Caco-2 (cell line): ENCODE measurements at regions not wholly inside any gene's neighbourhood (a gene's known extent, or its start where the extent isn't known, plus 50 kb on each side); places are given as distances from the start of the nearest gene placed in this dataset.

ENCODE experiments used
- BruUV-seq: library from RNA; stranded (reverse); fragments of 400-500 nt; replicated peaks from 2 replicates; lab custom pipeline; 2021; lab: Mats Ljungman, UMichigan
- CTCF ChIA-PET: fragments of 300-600 bp; sonication (Branson Sonifier 250); formaldehyde crosslinking; loops from one replicate; lab custom pipeline; 2022; ENCODE audit warnings: antibody characterized with exemption; lab: Charles Lee
- POLR2A ChIA-PET: fragments of 300-600 bp; sonication (Branson Sonifier 250); formaldehyde crosslinking; loops from one replicate; lab custom pipeline; 2022; ENCODE audit warnings: antibody characterized with exemption; lab: Charles Lee
- DNase-seq, 2 experiments: peaks; one replicate each; pipeline versions ENCODE4 v3.0.0 to v3.0.0-alpha.2; 2020 to 2022
- H3K27me3 ChIP-seq: replicated peaks from 2 replicates; pipeline ENCODE4 v1.6.0; 2011; ENCODE audit warnings: low read length; ENCODE audit not compliant: control insufficient read depth, insufficient read depth
- H3K36me3 ChIP-seq: 2 replicates; pipeline ENCODE4 v1.5.1; 2011; ENCODE audit warnings: low read length; ENCODE audit not compliant: control insufficient read depth, insufficient read depth
- H3K4me1 ChIP-seq: fragments of 250-450 bp; sonication (Bioruptor Pico); 2 replicates; pipeline ENCODE4 v1.5.1; 2020; ENCODE audit warnings: mild to moderate bottlenecking
- H3K4me3 ChIP-seq: 2 replicates; pipeline ENCODE4 v1.5.1; 2011; ENCODE audit warnings: low read depth, mild to moderate bottlenecking, control low read depth, low read length
- H3K9me3 ChIP-seq: fragments of 250-450 bp; sonication (Bioruptor Pico); 2 replicates; pipeline ENCODE4 v1.5.1; 2020; ENCODE audit warnings: mild to moderate bottlenecking, moderate library complexity
- H3K27ac Mint-ChIP-seq: one replicate; pipeline ENCODE4 v1.8.0; 2022; ENCODE audit warnings: mixed read lengths; ENCODE audit not compliant: unreplicated experiment
- H3K27me3 Mint-ChIP-seq: one replicate; pipeline ENCODE4 v1.8.0; 2022; ENCODE audit warnings: mixed read lengths; ENCODE audit not compliant: insufficient read depth, unreplicated experiment
- H3K36me3 Mint-ChIP-seq: one replicate; pipeline ENCODE4 v1.8.0; 2022; ENCODE audit warnings: mild to moderate bottlenecking, mixed read lengths; ENCODE audit not compliant: insufficient read depth, unreplicated experiment
- H3K4me1 Mint-ChIP-seq: one replicate; pipeline ENCODE4 v1.8.0; 2022; ENCODE audit warnings: low read depth, mixed read lengths; ENCODE audit not compliant: unreplicated experiment
- H3K4me3 Mint-ChIP-seq: one replicate; pipeline ENCODE4 v1.8.0; 2022; ENCODE audit warnings: mild to moderate bottlenecking, moderate library complexity, mixed read lengths; ENCODE audit not compliant: unreplicated experiment
- H3K9me3 Mint-ChIP-seq: one replicate; pipeline ENCODE4 v1.8.0; 2022; ENCODE audit warnings: mixed read lengths; ENCODE audit not compliant: unreplicated experiment
- intact Hi-C: fragments of 100-400 bp; cut with micrococcal nuclease; formaldehyde crosslinking; loops from one replicate; pipeline ENCODE4 v1.10.0; 2022; ENCODE audit not compliant: unreplicated experiment
- TF ChIP-seq, protein P1 (sequence below), 2 experiments: fragments of 200-600 bp in 1 of 2; IDR thresholded peaks; 1 replicate in 1 of 2; 2 replicates in 1 of 2; pipeline versions ENCODE4 v1.5.1 to v1.8.0; 2011 to 2022; ENCODE audit warnings: antibody characterized with exemption in 1 of 2, control low read depth in 1 of 2, inconsistent platforms in 1 of 2, low read depth in 1 of 2, low read length in 1 of 2, mild to moderate bottlenecking in 1 of 2, moderate library complexity in 1 of 2; ENCODE audit not compliant: insufficient read depth in 1 of 2, severe bottlenecking in 1 of 2, unreplicated experiment in 1 of 2

DNA sequence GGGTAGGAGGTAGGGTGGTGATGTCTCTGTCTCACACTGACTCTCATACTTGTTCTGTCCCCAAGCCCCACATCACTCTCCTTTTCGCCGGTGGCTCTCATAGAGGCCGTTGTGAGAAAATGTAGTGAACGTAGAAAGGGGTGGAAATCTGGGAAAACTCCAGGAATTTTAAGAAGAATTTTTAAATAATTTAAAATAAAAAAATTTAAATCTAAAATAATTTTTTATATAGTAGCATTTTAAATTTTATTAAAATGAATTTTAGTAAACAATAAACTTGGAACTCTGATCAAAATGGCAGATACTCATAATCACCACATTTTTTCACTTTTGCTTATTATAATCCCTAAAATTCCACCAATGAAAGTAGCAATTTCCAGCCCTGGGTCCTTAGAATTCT, 473.6 kb upstream of the ZFHX3 start:
- TF ChIP-seq, protein P1, sequence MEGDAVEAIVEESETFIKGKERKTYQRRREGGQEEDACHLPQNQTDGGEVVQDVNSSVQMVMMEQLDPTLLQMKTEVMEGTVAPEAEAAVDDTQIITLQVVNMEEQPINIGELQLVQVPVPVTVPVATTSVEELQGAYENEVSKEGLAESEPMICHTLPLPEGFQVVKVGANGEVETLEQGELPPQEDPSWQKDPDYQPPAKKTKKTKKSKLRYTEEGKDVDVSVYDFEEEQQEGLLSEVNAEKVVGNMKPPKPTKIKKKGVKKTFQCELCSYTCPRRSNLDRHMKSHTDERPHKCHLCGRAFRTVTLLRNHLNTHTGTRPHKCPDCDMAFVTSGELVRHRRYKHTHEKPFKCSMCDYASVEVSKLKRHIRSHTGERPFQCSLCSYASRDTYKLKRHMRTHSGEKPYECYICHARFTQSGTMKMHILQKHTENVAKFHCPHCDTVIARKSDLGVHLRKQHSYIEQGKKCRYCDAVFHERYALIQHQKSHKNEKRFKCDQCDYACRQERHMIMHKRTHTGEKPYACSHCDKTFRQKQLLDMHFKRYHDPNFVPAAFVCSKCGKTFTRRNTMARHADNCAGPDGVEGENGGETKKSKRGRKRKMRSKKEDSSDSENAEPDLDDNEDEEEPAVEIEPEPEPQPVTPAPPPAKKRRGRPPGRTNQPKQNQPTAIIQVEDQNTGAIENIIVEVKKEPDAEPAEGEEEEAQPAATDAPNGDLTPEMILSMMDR (IDR thresholded peaks at IDR 0.05; ENCODE audit: insufficient read depth in 1 of 2, low read depth in 1 of 2, low read length in 1 of 2, severe bottlenecking in 1 of 2, unreplicated experiment in 1 of 2) = no peak
- ChIA-PET CTCF (no interaction called here), POLR2A (no interaction called here)
- no peak overlapping the region for H3K4me3 ChIP-seq
- Mint-ChIP-seq H3K4me3 (no peak overlapping the region), H3K27me3 (peaks cover 25% of the 10 kb centered on the region), H3K4me1 (no peaks in the 10 kb centered on the region), H3K36me3 (no peaks in the 10 kb centered on the region), H3K27ac (no peak overlapping the region), H3K9me3 (no peaks in the 10 kb centered on the region)
- H3K27me3 ChIP-seq = no peaks in the 10 kb centered on the region
- no peaks in the 10 kb centered on the region for H3K36me3 ChIP-seq
- no TSS peak for BruUV-seq
- no peak for DNase-seq
- no peaks in the 10 kb centered on the region for H3K9me3 ChIP-seq
- H3K4me1 ChIP-seq = no peaks in the 10 kb centered on the region
- intact Hi-C loops = no loop called here

DNA sequence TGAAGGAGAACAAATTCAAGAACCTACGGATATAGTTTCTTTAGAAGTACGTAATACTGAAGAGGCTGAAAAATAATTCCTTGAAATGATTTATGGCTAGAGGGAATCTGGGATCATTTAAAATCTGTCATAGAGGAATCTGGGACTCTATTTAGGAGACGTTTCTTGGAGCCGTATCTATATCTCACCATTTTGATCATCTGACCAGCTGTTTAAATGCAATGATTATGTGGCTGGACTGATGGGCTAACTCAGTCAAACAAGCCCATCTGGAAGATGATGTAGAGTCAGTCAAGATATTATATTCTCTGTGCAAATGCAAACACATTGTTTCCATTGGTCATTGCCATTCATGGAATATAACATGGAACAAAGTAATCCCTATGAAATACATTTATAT, 467.7 kb upstream of the ZFHX3 start:
- H3K36me3 Mint-ChIP-seq = no peaks in the 10 kb centered on the region
- Histone ChIP-seq H3K27me3 (no peaks in the 10 kb centered on the region), H3K36me3 (no peaks in the 10 kb centered on the region), H3K4me1 (no peaks in the 10 kb centered on the region), H3K9me3 (no peaks in the 10 kb centered on the region), H3K4me3 (no peak overlapping the region)
- H3K27ac Mint-ChIP-seq = no peak overlapping the region
- BruUV-seq = no TSS peak
- H3K4me3 Mint-ChIP-seq = no peak overlapping the region
- H3K4me1 Mint-ChIP-seq = no peaks in the 10 kb centered on the region
- DNase-seq = no peak
- H3K9me3 Mint-ChIP-seq = no peaks in the 10 kb centered on the region
- intact Hi-C loops = no loop called here
- ChIA-PET POLR2A (no interaction called here), CTCF (no interaction called here)
- TF ChIP-seq, protein P1 (IDR thresholded peaks at IDR 0.05; ENCODE audit: insufficient read depth in 1 of 2, low read depth in 1 of 2, low read length in 1 of 2, severe bottlenecking in 1 of 2, unreplicated experiment in 1 of 2) = no peak
- peaks cover 21% of the 10 kb centered on the region for H3K27me3 Mint-ChIP-seq

DNA sequence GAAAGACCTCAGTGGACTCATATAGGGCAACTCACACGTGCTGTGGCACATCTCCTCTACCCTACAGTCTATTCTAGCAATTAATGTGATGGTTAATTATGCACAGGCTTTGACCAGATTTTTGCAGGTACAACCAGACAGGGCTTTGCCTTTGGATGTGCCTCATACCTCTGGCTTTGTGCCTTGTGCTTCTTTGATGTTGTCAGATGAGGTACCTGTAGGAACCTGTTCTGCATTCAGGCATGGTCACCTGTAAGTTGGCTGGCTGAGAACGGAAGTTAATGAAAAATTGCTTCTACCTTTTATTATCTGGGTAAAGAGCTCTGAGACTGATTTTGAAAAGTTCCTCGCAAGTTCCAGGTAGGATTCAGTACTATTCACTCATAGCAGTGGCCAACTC, 462.9 kb upstream of the ZFHX3 start:
- no TSS peak for BruUV-seq
- Mint-ChIP-seq H3K36me3 (no peaks in the 10 kb centered on the region), H3K27me3 (peaks cover 15% of the 10 kb centered on the region), H3K4me3 (no peak overlapping the region), H3K4me1 (no peaks in the 10 kb centered on the region), H3K9me3 (no peaks in the 10 kb centered on the region), H3K27ac (no peak overlapping the region)
- Histone ChIP-seq H3K27me3 (no peaks in the 10 kb centered on the region), H3K36me3 (no peaks in the 10 kb centered on the region), H3K4me3 (no peak overlapping the region), H3K9me3 (no peaks in the 10 kb centered on the region), H3K4me1 (no peaks in the 10 kb centered on the region)
- intact Hi-C loops = no loop called here
- POLR2A ChIA-PET = no interaction called here
- CTCF ChIA-PET = no interaction called here
- no peak for DNase-seq
- TF ChIP-seq, protein P1 (IDR thresholded peaks at IDR 0.05; ENCODE audit: insufficient read depth in 1 of 2, low read depth in 1 of 2, low read length in 1 of 2, severe bottlenecking in 1 of 2, unreplicated experiment in 1 of 2) = no peak
